ENCODE measurements at regions not wholly inside any gene's neighbourhood (a gene's known extent, or its start where the extent isn't known, plus 50 kb on each side); places are given as distances from the start of the nearest gene placed in this dataset.

DNA sequence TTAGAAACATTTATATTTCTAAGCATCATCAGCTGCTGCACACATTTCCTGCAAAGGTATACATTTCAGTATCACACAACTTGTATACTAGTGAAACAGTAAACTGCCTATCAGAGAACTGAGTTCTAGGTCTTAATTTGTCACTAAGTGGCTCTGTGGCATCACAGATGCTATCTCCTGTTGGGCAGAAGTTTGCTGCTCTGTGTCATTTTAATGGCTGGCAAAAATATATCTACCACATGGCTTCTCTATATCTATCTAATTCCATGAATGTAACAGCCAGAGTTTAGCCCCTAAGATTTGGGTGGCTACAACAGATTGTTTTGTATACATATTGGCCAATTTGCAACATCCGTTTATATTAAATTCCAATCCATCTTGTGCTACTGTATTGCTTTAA, 1231.9 kb upstream of the C9orf72 start:
- Histone ChIP-seq H3K23me2 (ENCODE audit: low read depth, low read length) (no peaks in the 10 kb centered on the region), H2BK20ac (ENCODE audit: low read length) (no peak overlapping the region), H3K4me2 (ENCODE audit: insufficient read depth in 1 of 2, low read depth in 2 of 2, low read length in 2 of 2) (no peak overlapping the region), H3K27ac (ENCODE audit: low read depth, low read length) (no peak overlapping the region), H2BK15ac (ENCODE audit: low read length) (no peak overlapping the region), H3K4ac (replicated peaks; ENCODE audit: insufficient read length, low read depth, low read length) (no peak overlapping the region), H2AFZ (ENCODE audit: low read length) (no peak overlapping the region), H4K8ac (ENCODE audit: extremely low read depth, insufficient read depth, low read length) (no peak overlapping the region), H3K14ac (ENCODE audit: insufficient read length) (no peak overlapping the region), H2BK5ac (ENCODE audit: low read depth, low read length) (no peak overlapping the region), H3K4me1 (replicated peaks in 1 of 4; ENCODE audit: control insufficient read depth in 3 of 4, insufficient read depth in 4 of 4, low read length in 3 of 4) (no peaks in the 10 kb centered on the region; a peak in 1 of 7 replicates), H3K36me3 (ENCODE audit: control insufficient read depth in 2 of 4, insufficient read depth in 4 of 4, low read length in 3 of 4) (no peaks in the 10 kb centered on the region), H4K91ac (replicated peaks; ENCODE audit: insufficient read length, low read length) (no peak overlapping the region), H4K20me1 (replicated peaks in 1 of 2; ENCODE audit: control insufficient read depth in 1 of 2, insufficient read depth in 2 of 2, low read length in 2 of 2) (no peaks in the 10 kb centered on the region), H3K9me3 (ENCODE audit: insufficient read depth in 2 of 2, low read depth in 1 of 2, low read length in 1 of 2) (no peaks in the 10 kb centered on the region), H2BK12ac (ENCODE audit: low read depth, low read length) (no peak overlapping the region), H3K79me2 (ENCODE audit: control insufficient read depth in 1 of 2, insufficient read depth in 2 of 2, low read length in 2 of 2) (no peaks in the 10 kb centered on the region), H3K27me3 (replicated peaks in 1 of 4; ENCODE audit: control insufficient read depth in 3 of 4, extremely low read depth in 1 of 4, insufficient read depth in 3 of 4, low read length in 3 of 4) (no peaks in the 10 kb centered on the region), H4K5ac (ENCODE audit: insufficient read length, low read depth, low read length) (no peak overlapping the region), H3K23ac (ENCODE audit: insufficient read length) (no peak overlapping the region), H3K9ac (replicated peaks in 1 of 4; ENCODE audit: extremely low read depth in 1 of 4, low read depth in 3 of 4, low read length in 3 of 4) (no peak overlapping the region), H3K56ac (replicated peaks; ENCODE audit: insufficient read length, low read depth, low read length) (no peak overlapping the region), H3K4me3 (ENCODE audit: extremely low read depth in 1 of 4, insufficient read depth in 2 of 4, low read depth in 3 of 4, low read length in 4 of 4) (no peak overlapping the region), H2AK5ac (ENCODE audit: low read depth, low read length) (no peak overlapping the region), H3K79me1 (ENCODE audit: low read depth, low read length) (no peaks in the 10 kb centered on the region), H2BK120ac (replicated peaks; ENCODE audit: low read depth, low read length) (no peak overlapping the region), H3K18ac (ENCODE audit: extremely low read depth, low read length) (no peak overlapping the region)
- CTCF ChIA-PET (ENCODE audit: partially characterized antibody), result no interaction called here
- DNase-seq (ENCODE audit: low read depth in 1 of 2, low spot score in 2 of 2) (no peak), FAIRE-seq (no peak)
- TF ChIP-seq ASH2L (IDR thresholded peaks at IDR 0.05; ENCODE audit: low read length), result no peak
- no peak for TF ChIP-seq PHF8 (conservative IDR thresholded peaks at IDR 0.05; ENCODE audit: low read depth, low read length)
- TF ChIP-seq HDAC2 (IDR thresholded peaks at IDR 0.05; ENCODE audit: borderline replicate concordance in 1 of 2, low read depth in 2 of 2, low read length in 2 of 2), result no peak
- no peak for TF ChIP-seq POLR2A (IDR thresholded peaks at IDR 0.05; ENCODE audit: control extremely low read depth in 1 of 2, low read depth in 2 of 2, low read length in 2 of 2)
- no peak for TF ChIP-seq HDAC6 (IDR thresholded peaks at IDR 0.05; ENCODE audit: low read depth, low read length)
- TF ChIP-seq MAFK (IDR thresholded peaks at IDR 0.05; ENCODE audit: low read depth, low read length), result no peak
- TF ChIP-seq NRF1 (IDR thresholded peaks at IDR 0.05; ENCODE audit: low read depth, low read length), result no peak
- no peak for TF ChIP-seq FOSL1 (IDR thresholded peaks at IDR 0.05; ENCODE audit: insufficient read depth, low read depth, low read length)
- POLR2A ChIA-PET (ENCODE audit: partially characterized antibody), result no interaction called here
- 96% methylated on average over 1 of the region's 1 CpG; no CpG with 5 or more reads in 1 of the 2 experiments for WGBS, 2 experiments (ENCODE audit: extremely low coverage in 1 of 2, insufficient coverage in 1 of 2, insufficient read length in 1 of 2, insufficient replicate concordance in 2 of 2, low coverage in 1 of 2, low lambda C conversion rate in 2 of 2, missing lambda C conversion rate in 1 of 2)
